ENCODE measurements at regions not wholly inside any gene's neighbourhood (a gene's known extent, or its start where the extent isn't known, plus 50 kb on each side); places are given as distances from the start of the nearest gene placed in this dataset.

DNA sequence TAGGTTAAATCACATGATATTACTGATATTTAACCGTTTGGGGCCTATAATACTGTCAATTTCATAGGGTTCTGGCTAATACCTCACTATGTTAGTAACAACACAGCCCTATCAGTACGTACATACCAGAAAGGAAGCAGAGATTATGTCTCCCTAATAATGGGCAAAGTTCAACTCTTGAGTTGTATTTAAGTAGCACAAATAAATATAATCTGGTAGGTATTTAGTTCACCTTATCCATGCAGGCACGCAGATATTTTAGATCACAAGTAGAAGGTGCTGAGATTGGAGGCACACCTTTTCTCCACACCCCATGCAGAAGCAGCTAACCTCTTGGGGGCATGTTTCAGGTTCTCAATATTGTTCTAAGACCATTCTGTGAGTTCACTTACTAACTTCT, 118.9 kb downstream of the IRS1 start:
- no peak for DNase-seq (ENCODE audit: low read depth)

DNA sequence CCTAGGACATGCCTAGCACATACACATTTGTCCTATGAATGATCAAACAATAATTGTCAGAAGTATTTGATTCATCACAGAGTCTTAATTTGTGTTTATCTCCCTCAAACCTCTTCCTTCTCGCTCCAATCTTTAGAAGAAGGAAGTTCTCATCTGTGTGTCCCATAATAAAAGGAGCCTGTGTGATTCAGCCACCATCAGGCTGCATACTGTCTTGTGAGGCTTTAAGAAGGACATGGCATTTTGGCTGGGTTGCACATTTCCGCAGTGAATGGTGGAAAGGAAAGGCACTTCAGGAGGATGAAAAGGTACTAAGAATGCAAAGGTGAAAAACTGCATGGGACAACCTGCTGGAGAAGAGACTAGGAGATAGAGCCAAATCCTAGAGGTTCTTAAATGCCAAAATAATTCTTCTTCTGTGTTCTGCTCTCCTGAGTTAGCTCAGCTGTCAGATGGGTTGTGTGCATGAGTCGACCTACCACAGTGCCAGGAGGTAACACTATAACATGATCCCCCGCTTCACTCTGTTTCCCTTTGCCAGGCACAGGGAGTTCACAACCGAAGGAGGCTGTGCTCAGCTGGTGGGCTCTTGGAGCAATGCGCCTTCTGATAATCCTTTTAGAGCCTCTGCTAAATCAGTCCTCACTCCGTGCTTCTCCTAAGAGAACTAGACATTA, 120.1 kb downstream of the IRS1 start:
- DNase-seq (ENCODE audit: low read depth) = no peak

- DNase-seq (ENCODE audit: low read depth) = no peak
Observed at GRCh38 chr2:226678422-226678821, 121.2 kb downstream of the IRS1 start.

GRCh38 chr2:226677080-226677479, 122.5 kb downstream of the IRS1 start:
- DNase-seq (ENCODE audit: low read depth) = no peak

DNA sequence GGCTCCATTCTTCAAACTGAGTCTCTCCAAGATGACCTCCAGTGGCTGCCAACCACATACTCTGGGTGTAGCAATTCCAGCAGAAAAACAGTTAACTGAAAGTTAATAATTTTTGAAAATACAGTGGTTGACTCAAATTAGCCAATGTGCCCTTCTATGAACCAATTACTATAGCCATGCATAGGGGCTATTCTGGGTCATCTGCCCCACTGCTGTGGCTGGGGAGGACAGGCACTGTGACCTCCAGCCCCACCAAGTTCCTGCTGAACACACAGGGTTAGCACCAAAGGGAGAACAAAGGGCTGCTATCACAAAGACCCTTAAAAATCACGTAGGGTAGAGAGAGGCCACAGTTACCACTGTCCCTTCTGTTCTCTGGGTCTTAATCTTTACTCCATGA, 123.0 kb downstream of the IRS1 start:
- no peak for DNase-seq (ENCODE audit: low read depth)

- DNase-seq (ENCODE audit: low read depth) = no peak
Observed at GRCh38 chr2:226674123-226674522, 125.5 kb downstream of the IRS1 start.

DNA sequence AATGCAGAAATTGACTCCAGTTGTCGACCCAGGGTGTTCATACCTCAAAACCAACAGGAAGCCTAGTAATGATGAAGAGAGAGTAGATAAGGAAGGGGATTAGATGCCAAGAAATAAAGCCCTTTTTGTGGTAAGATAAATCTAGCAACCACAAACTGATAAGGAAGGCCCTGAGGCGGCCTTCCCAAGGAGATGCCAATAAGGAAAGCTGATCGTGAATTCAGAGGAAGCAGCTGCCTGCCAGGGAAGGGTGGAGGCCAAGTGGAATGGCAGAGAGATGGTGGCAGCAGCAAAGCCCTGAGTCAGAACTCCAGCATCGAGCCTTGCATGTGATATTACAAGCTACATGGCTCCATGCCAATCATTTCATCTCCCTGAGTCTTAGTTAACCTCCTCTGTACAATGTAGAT, 126.3 kb downstream of the IRS1 start:
- DNase-seq (ENCODE audit: low read depth) = no peak

GRCh38 chr2:226671141-226671676, 128.4 kb downstream of the IRS1 start:
- no peak for DNase-seq (ENCODE audit: low read depth)

- DNase-seq (ENCODE audit: low read depth) = no peak
Observed at GRCh38 chr2:226669905-226670304, 129.7 kb downstream of the IRS1 start.

GRCh38 chr2:226669249-226669648, 130.4 kb downstream of the IRS1 start:
- no peak for DNase-seq (ENCODE audit: low read depth)

DNA sequence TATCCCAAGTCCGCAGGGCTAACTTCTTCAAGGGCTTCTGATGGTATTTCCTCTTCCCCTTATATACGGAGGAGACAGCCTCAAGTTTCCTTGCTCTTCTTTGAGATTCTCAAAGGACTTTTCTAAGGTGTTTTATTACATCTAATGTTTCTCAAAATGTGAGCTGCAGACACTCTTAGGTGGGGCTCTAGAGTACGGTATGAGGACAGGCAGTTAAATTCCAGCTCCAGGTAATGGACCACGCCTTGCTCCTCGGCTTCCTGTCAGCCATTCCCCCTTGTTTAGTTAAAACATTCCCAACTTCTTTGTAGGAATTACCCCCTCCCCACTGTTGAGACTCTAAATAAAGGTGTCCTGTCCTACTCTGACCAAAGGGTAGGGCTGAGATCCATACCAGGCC, 131.9 kb downstream of the IRS1 start:
- DNase-seq (ENCODE audit: low read depth) = no peak

GRCh38 chr2:226665306-226665831, 134.3 kb downstream of the IRS1 start:
- no peak for DNase-seq (ENCODE audit: low read depth)

- DNase-seq (ENCODE audit: low read depth) = no peak
Observed at GRCh38 chr2:226664661-226665060, 135.0 kb downstream of the IRS1 start.

DNA sequence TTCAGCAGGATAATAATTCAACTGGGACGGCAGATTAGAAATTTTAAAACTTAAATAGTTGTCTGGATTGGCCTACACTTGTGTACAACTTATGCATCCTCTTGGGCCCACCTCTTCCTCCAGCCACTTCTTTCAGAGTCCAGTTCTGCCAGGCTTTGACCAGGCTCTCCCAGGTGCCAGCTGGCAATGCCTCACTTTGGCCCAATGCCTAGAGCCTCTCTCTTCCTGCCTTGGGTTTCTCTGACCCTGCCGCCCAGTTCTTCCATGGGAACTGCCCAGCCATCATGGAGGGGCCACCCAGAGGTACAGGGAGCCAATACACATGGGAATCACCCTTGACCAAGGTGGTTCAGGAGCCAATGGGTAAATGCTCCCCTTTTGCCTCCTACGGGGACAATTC, 135.5 kb downstream of the IRS1 start:
- DNase-seq (ENCODE audit: low read depth) = no peak

DNA sequence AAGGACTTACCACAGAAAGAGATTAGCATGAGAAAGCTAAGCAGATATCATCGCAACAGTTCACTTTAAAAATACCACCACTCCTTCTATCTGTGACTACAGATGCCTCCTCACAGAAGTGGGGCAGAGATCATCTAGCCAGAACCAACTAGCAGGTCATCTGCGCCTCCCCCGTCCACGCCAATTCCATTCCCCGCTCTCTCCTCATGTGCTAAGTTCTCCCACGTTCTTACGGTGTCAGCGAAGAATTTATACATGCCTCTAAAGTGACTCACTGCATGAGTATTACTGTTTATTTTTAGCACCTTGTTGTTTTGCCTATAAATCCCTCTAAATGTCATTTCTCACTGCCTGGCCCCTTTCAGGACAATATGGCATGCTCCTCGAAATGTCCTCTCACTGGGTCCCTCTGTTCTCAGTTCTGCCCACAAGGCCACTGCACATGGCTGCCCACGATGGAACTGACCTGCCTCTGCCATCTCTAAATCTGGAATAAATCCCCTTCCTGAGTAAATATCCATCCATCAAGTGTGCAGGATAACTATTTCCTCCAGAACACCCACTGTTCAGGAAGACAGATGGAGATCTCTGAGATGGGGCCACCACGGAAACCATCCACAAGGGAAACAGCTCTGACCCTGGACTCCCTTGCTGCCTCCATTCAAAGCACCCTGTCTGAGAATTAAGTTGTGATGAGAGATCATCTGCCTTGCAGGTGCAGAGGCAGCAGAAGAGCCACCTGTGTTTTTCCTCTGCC, 137.7 kb downstream of the IRS1 start:
- DNase-seq (ENCODE audit: low read depth) = no peak

DNA sequence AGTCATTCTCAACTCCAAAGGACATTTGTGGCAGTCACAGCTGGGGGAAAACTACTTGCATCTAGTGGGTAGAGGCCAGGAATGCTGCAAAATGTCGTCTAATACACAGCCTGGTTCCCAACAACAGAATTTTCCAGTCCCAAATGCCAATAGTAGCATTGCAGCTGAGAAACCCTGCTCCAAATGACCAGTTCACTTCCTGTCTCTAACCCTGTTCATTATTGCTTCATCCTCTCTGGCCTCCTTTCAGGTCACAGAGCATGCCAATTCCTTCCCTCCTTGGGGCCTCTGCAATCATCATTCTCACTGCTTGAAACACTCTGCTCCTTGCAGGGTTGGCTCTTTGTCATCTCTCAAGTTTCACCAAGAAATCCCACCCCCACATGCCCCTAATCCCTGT, 139.1 kb downstream of the IRS1 start:
- no peak for DNase-seq (ENCODE audit: low read depth)

GRCh38 chr2:226660124-226660523, 139.5 kb downstream of the IRS1 start:
- no peak for DNase-seq (ENCODE audit: low read depth)

GRCh38 chr2:226659410-226659809, 140.2 kb downstream of the IRS1 start:
- DNase-seq (ENCODE audit: low read depth) = no peak

DNA sequence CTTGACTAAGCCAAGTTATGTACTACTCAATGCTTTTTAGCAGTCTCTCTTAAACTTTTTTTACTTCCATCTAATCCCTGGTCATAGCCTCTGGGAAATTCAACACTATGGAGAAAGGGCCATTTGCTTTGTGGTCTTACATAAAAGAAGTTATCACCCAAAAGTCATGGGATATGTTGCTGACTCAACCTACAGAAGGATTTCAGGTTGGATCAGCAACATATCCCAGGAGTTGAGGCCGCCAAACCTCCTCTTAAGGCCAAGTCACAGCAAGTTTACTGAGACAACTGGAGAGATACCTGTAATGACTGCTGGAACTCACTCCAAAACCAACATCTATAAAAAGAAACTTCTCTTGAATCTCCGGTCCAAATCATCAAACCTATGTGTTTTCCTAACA, 141.1 kb downstream of the IRS1 start:
- DNase-seq (ENCODE audit: low read depth) = no peak

- no peak for DNase-seq (ENCODE audit: low read depth)
Observed at GRCh38 chr2:226657340-226658053, 142.1 kb downstream of the IRS1 start.

DNA sequence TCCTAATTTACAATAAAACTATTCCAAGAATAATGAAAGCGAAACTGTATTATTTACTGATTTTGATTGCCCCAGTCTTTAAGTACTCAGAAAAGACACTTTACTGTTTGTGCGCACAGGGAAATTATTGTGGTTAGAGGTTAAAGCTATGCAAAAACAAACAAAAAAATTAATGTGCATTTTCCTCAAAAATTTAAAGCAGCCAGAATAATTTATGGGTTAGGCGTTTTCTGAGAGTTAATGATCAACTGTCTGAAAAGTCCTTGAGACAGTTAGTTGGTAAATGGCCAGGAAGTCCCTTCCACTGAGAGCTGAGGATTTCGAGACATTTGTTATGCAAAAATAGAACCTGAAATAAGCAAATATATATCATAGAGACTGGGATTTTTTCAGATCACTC, 143.3 kb downstream of the IRS1 start:
- DNase-seq (ENCODE audit: low read depth) = no peak

- no peak for DNase-seq (ENCODE audit: low read depth)
Observed at GRCh38 chr2:226655871-226656270, 143.7 kb downstream of the IRS1 start.

All from stimulated activated CD8-positive, alpha-beta memory T cell treated with anti-CD3 and anti-CD28 coated beads, Interleukin-12 subunit alpha, Interleukin-12 subunit beta, amount 100 ng/mL, for 4 hours (primary cell).